Liver (tissue), 3 donors: ENCODE measurements at regions not wholly inside any gene's neighbourhood (a gene's known extent, or its start where the extent isn't known, plus 50 kb on each side); places are given as distances from the start of the nearest gene placed in this dataset.

Experiments used
- CTCF ChIP-seq: fragments of 150-350 bp; IDR thresholded peaks from 2 replicates; pipeline ENCODE4 v1.5.1; 2017; ENCODE audit warnings: improper control_type of control experiment, low read depth, low read length; ENCODE audit not compliant: missing input control
- EGR1 ChIP-seq, 2 donors: IDR thresholded peaks; 2 replicates each; pipeline ENCODE4 v1.6.1; 2016 to 2018; ENCODE audit warnings: antibody characterized with exemption in 2 of 2, low read depth in 2 of 2
- FOXA2 ChIP-seq: IDR thresholded peaks from 2 replicates; pipeline ENCODE4 v1.6.1; 2016; ENCODE audit warnings: antibody characterized with exemption
- GABPA ChIP-seq, 2 donors: IDR thresholded peaks in 1 of 2; conservative IDR thresholded peaks in 1 of 2; 2 replicates each; pipeline ENCODE4 v1.6.1; 2016; ENCODE audit warnings: antibody characterized with exemption in 2 of 2, mild to moderate bottlenecking in 1 of 2, moderate library complexity in 1 of 2
- HNF4G ChIP-seq: IDR thresholded peaks from 2 replicates; pipeline ENCODE4 v1.6.1; 2016; ENCODE audit warnings: antibody characterized with exemption
- RAD21 ChIP-seq, 2 donors: IDR thresholded peaks; 2 replicates each; pipeline ENCODE4 v1.6.1; 2016; ENCODE audit warnings: antibody characterized with exemption in 2 of 2, mild to moderate bottlenecking in 2 of 2
- RXRA ChIP-seq, 2 donors: IDR thresholded peaks; 2 replicates each; pipeline ENCODE4 v1.6.1; 2017 to 2018; ENCODE audit warnings: antibody characterized with exemption in 2 of 2, mild to moderate bottlenecking in 1 of 2
- SP1 ChIP-seq: IDR thresholded peaks from 2 replicates; pipeline ENCODE4 v1.6.1; 2018; ENCODE audit warnings: antibody characterized with exemption, mild to moderate bottlenecking
- TAF1 ChIP-seq: conservative IDR thresholded peaks from 2 replicates; pipeline ENCODE4 v1.6.1; 2016; ENCODE audit warnings: antibody characterized with exemption, mild to moderate bottlenecking
- ZBTB33 ChIP-seq: IDR thresholded peaks from 2 replicates; pipeline ENCODE4 v1.6.1; 2016; ENCODE audit warnings: antibody characterized with exemption
- TF ChIP-seq, protein P1 (sequence below): IDR thresholded peaks from 2 replicates; pipeline ENCODE4 v1.6.1; 2016; ENCODE audit warnings: antibody characterized with exemption
- TF ChIP-seq, protein P2 (sequence below): IDR thresholded peaks from 2 replicates; pipeline ENCODE4 v1.6.1; 2016; ENCODE audit warnings: antibody characterized with exemption, mild to moderate bottlenecking
- TF ChIP-seq, protein P3 (sequence below): IDR thresholded peaks from 2 replicates; pipeline ENCODE4 v1.6.1; 2016; ENCODE audit warnings: antibody characterized with exemption
- donor health status: healthy.
- donor health status: healthy.

- TF ChIP-seq, protein P1, sequence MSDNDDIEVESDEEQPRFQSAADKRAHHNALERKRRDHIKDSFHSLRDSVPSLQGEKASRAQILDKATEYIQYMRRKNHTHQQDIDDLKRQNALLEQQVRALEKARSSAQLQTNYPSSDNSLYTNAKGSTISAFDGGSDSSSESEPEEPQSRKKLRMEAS = no peak
- TF ChIP-seq CTCF (no peak), EGR1 (IDR thresholded peaks at IDR 0.05; ENCODE audit: low read depth in 2 of 2) (no peak), RAD21 (IDR thresholded peaks at IDR 0.05) (no peak), HNF4G (no peak), SP1 (no peak), GABPA (IDR thresholded peaks at IDR 0.05 in 1 of 2, conservative IDR thresholded peaks at IDR 0.05 in 1 of 2) (no peak), TAF1 (no peak), FOXA2 (no peak), RXRA (IDR thresholded peaks at IDR 0.05) (no peak), ZBTB33 (no peak)
- TF ChIP-seq, protein P2, sequence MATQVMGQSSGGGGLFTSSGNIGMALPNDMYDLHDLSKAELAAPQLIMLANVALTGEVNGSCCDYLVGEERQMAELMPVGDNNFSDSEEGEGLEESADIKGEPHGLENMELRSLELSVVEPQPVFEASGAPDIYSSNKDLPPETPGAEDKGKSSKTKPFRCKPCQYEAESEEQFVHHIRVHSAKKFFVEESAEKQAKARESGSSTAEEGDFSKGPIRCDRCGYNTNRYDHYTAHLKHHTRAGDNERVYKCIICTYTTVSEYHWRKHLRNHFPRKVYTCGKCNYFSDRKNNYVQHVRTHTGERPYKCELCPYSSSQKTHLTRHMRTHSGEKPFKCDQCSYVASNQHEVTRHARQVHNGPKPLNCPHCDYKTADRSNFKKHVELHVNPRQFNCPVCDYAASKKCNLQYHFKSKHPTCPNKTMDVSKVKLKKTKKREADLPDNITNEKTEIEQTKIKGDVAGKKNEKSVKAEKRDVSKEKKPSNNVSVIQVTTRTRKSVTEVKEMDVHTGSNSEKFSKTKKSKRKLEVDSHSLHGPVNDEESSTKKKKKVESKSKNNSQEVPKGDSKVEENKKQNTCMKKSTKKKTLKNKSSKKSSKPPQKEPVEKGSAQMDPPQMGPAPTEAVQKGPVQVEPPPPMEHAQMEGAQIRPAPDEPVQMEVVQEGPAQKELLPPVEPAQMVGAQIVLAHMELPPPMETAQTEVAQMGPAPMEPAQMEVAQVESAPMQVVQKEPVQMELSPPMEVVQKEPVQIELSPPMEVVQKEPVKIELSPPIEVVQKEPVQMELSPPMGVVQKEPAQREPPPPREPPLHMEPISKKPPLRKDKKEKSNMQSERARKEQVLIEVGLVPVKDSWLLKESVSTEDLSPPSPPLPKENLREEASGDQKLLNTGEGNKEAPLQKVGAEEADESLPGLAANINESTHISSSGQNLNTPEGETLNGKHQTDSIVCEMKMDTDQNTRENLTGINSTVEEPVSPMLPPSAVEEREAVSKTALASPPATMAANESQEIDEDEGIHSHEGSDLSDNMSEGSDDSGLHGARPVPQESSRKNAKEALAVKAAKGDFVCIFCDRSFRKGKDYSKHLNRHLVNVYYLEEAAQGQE = no peak
- TF ChIP-seq, protein P3, sequence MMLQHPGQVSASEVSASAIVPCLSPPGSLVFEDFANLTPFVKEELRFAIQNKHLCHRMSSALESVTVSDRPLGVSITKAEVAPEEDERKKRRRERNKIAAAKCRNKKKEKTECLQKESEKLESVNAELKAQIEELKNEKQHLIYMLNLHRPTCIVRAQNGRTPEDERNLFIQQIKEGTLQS = no peak
These were observed 450.8 kb downstream of the USP25 start for GRCh38 chr21:16180614-16181013.
